Astrocyte of the spinal cord (primary cell): ENCODE measurements at regions not wholly inside any gene's neighbourhood (a gene's known extent, or its start where the extent isn't known, plus 50 kb on each side); places are given as distances from the start of the nearest gene placed in this dataset.

ENCODE experiments used
- DNase-seq: peaks from one replicate; pipeline ENCODE4 v3.0.0; 2011; ENCODE audit warnings: low read depth, low spot score
- H3K4me3 ChIP-seq: 2 replicates; pipeline ENCODE4 v1.5.1; 2011; ENCODE audit warnings: low read depth, mild to moderate bottlenecking, low read length, moderate library complexity
- in situ Hi-C: cut with HindIII; loops from 2 replicates; pipeline ENCODE4 v1.10.0; 2017; ENCODE audit warnings: low sequenced_read_pairs
- TF ChIP-seq, protein P1 (sequence below): IDR thresholded peaks from 2 replicates; pipeline ENCODE4 v1.5.1; 2012; ENCODE audit warnings: low read depth, mild to moderate bottlenecking, low read length, inconsistent platforms

DNA sequence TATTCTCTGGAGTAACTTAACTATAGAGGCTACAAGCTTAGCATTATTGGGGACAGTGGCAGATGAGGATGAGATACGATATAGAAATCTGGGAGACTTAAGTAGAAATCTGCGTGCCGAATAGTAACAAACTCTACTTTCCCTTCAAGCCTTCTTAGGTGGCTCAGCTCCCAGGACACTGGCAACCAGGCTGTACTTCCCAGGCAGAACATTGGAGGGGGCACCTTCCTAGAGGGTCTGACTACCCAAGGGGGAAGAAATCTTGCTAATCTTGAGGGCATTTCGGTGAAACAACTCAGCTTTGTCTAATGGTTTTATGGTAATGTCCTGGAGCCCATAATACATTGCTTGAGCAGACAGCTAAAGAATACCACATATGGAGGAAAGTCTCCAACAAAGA lies 126.2 kb upstream of the DTNA start:
- in situ Hi-C loops, result no loop called here
- TF ChIP-seq, protein P1, sequence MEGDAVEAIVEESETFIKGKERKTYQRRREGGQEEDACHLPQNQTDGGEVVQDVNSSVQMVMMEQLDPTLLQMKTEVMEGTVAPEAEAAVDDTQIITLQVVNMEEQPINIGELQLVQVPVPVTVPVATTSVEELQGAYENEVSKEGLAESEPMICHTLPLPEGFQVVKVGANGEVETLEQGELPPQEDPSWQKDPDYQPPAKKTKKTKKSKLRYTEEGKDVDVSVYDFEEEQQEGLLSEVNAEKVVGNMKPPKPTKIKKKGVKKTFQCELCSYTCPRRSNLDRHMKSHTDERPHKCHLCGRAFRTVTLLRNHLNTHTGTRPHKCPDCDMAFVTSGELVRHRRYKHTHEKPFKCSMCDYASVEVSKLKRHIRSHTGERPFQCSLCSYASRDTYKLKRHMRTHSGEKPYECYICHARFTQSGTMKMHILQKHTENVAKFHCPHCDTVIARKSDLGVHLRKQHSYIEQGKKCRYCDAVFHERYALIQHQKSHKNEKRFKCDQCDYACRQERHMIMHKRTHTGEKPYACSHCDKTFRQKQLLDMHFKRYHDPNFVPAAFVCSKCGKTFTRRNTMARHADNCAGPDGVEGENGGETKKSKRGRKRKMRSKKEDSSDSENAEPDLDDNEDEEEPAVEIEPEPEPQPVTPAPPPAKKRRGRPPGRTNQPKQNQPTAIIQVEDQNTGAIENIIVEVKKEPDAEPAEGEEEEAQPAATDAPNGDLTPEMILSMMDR, result no peak
- H3K4me3 ChIP-seq, result no peak overlapping the region
- no peak for DNase-seq

DNA sequence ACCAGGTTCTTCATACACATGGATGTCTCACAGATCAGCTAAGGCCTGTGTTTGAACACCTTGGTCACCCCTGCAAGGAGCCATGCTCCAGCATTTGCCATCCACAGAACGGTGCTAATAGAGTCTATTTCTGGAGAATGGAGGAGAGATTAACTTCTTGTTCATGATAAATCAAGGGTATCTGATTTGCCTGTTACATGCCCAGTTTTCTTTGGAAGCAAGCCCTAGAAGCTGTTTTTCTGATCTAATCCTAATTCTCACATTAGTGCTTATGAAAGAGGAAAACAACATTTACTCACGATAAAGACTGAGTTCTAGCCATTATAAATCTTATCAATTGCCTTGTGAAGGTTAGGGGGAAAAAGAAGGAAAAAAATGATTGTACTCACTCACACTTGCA lies 119.6 kb upstream of the DTNA start:
- H3K4me3 ChIP-seq, result no peak overlapping the region
- in situ Hi-C loops, result no loop called here
- TF ChIP-seq, protein P1, result no peak
- no peak for DNase-seq

DNA sequence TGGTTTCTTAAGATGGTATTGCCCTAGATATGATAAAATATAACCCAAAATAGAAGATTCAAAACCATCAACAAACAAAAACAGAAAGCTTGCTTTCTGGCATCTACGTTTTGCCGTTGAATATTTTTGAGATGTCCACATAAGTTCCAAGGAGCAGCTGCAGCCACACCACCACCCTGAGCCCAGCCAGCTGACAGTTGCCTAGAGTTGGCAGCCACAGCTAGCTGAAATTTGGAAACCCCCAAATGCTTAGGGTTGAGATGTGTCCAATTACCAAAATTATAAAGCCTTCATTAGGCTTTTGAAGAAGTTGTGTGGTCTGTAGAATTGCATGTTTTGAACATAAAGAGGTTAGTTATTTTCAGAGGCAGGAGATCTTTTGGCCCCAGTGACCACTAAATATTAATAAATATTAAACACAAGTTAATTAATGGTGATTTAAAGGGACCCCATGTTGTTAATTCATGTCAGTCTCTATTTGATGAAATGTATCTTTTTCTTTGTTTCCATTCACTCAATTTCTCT lies 118.1 kb upstream of the DTNA start:
- no peak for DNase-seq
- in situ Hi-C loops, result no loop called here
- H3K4me3 ChIP-seq, result no peak overlapping the region
- TF ChIP-seq, protein P1, result no peak

DNA sequence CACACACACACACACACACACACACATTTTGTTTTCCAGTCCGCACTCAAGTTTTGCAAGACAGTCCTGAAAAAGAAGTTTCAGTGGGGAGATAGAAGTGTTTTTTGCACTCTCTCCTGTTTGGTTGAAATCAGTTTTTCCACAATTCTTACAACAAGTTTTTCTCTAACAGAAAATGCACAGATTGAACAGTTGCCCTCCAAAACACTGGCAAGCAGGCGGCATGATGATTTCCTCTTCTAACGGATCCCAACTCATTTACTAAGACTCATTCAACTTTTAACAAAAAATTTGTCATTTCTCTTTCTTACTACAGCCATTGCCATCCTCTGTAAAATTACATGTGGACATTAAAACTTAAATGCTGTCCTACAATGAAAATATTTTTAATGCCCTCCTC lies 117.6 kb upstream of the DTNA start:
- TF ChIP-seq, protein P1, result no peak

DNA sequence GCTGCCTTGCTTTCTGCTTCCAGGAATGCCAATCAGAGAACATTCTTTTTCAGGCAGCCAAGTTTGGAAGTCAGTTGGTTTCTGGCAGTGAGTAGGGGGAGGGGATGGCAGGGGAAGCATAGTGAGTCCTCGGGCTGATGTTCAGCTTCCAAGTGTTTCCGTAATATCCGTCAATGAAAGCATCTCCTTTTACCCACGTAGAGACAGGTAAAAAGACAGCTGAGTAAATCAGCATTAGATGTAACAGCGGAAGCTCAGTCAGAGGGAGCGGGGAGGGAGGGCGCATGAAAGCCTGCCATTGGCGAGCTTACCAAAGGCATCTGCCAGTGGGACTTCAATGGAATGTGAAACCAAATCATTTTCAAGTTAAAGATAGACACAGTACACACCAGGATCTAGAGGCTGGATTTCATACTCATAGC lies 117.1 kb upstream of the DTNA start:
- H3K4me3 ChIP-seq, result peak overlapping the region; percentile 45
- in situ Hi-C loops, result no loop called here
- peak; percentile 85 for DNase-seq
- TF ChIP-seq, protein P1, result no peak

More for the DNA sequence above, 117.6 kb upstream of the DTNA start:
- H3K4me3 ChIP-seq, result peak overlapping the region; percentile 45
- no peak for DNase-seq
- in situ Hi-C loops, result no loop called here

DNA sequence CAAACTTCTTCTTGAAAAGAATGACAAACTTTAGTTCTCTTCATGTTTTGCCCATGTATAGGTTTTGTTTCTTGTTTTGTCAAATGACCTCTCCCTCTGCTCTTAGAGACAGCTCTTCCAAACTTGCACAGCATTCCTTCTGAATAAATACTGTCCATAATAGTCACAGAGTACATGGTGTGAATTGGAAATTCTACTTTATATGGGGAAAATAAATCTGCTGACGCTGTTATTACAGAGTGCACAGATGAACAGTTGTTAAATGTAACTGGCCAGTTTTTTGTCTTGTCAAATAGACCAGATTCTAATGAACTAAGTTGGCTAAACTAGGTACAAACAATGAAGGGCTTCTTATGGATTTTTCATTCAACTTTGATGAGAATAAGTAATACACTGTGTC lies 115.8 kb upstream of the DTNA start:
- in situ Hi-C loops, result no loop called here
- TF ChIP-seq, protein P1, result no peak
- peak; percentile 7 for DNase-seq
- no peak overlapping the region for H3K4me3 ChIP-seq

DNA sequence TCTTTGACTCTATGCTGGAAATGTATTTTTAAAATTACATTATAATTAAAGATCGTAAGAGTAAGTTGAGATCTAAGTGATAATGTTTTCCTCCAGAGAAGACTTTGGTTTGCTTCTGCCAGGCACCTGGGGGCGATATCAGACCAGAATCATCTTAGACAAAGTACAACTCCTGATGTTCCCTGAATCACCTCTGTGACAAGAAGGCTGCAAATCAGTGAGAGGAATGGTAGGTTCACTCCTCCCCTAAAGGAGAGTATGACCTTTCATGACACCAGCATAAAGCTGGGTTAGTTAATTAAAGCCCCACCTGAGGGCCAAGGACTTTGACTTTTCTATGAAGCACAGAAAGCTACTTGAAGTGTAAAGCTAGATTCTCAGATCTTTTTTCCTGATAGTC lies 114.4 kb upstream of the DTNA start:
- in situ Hi-C loops, result no loop called here
- H3K4me3 ChIP-seq, result no peak overlapping the region
- DNase-seq, result peak; percentile 39
- TF ChIP-seq, protein P1, result peak; percentile 52
